ENCODE measurements at regions not wholly inside any gene's neighbourhood (a gene's known extent, or its start where the extent isn't known, plus 50 kb on each side); places are given as distances from the start of the nearest gene placed in this dataset.

DNA sequence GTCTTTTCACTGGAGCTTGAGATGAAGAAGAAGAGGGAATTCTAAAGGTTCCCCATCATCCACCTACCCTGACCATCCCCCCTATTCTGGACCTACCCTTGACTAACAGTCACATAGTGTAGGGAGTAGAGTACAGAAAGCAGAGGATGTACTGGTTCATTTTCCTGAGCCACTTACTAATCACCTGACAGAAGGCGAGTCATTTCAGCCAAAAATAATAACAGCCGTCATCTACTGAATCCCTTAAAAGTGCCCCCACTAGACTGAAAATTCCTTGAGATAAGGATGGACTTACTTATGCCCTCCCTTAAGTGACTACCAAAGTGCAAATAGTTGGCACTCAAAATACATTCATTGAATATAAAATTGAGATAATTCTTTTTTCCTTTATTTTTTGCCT lies 112.2 kb downstream of the FOXD1 start:
- no peaks in the 10 kb centered on the region for H3K27me3 Mint-ChIP-seq (ENCODE audit: unreplicated experiment)
- no peaks in the 10 kb centered on the region for H3K36me3 Mint-ChIP-seq (ENCODE audit: low read depth, unreplicated experiment)
- DNase-seq (ENCODE audit: low spot score), result no peak
- H3K4me3 Mint-ChIP-seq (ENCODE audit: unreplicated experiment), result no peak overlapping the region
- no peaks in the 10 kb centered on the region for H3K9me3 Mint-ChIP-seq (ENCODE audit: unreplicated experiment)
- H3K27ac Mint-ChIP-seq (ENCODE audit: unreplicated experiment), result no peak overlapping the region
- TF ChIP-seq, protein P1, sequence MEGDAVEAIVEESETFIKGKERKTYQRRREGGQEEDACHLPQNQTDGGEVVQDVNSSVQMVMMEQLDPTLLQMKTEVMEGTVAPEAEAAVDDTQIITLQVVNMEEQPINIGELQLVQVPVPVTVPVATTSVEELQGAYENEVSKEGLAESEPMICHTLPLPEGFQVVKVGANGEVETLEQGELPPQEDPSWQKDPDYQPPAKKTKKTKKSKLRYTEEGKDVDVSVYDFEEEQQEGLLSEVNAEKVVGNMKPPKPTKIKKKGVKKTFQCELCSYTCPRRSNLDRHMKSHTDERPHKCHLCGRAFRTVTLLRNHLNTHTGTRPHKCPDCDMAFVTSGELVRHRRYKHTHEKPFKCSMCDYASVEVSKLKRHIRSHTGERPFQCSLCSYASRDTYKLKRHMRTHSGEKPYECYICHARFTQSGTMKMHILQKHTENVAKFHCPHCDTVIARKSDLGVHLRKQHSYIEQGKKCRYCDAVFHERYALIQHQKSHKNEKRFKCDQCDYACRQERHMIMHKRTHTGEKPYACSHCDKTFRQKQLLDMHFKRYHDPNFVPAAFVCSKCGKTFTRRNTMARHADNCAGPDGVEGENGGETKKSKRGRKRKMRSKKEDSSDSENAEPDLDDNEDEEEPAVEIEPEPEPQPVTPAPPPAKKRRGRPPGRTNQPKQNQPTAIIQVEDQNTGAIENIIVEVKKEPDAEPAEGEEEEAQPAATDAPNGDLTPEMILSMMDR (IDR thresholded peaks at IDR 0.05; ENCODE audit: unreplicated experiment), result no peak
- peaks cover 8% of the 10 kb centered on the region for H3K4me1 Mint-ChIP-seq (ENCODE audit: unreplicated experiment)

DNA sequence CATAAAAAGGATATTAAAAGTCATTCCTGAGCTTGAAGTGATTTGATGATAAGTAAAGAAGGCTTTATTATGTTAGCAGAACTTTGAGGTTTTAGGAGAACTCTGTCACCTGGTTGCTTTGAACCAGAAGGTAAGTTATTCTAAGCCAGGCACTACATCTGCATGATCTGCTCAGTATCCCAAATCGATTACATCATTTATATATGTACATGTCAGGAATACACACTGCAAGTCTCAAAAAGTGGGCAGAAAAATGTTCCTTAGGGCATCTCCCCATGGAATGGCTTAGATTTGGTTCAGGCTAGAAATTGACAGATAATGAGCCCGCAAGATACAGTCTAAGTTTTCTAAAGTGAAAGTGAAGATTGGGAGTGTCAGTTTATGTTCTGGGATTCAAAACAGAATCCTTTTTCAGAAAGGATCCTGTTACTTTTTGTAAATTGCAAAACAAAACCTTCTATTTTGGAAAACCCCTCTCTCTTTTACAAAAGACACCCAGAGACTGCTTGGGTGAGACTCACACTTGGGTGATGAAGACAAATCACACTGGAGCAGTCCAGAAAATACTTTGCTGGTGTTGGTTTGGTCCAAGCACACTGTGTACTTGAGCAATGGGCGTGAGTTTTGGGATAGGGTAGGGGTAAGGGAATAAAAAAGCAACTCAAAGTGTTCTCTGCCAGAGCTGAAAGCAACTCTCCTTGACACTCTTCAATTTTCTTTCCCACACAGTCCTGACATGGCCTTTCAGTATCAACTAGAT lies 114.5 kb downstream of the FOXD1 start:
- H3K4me1 Mint-ChIP-seq (ENCODE audit: unreplicated experiment), result peaks cover 8% of the 10 kb centered on the region
- no peaks in the 10 kb centered on the region for H3K9me3 Mint-ChIP-seq (ENCODE audit: unreplicated experiment)
- H3K4me3 Mint-ChIP-seq (ENCODE audit: unreplicated experiment), result no peak overlapping the region
- TF ChIP-seq, protein P1 (IDR thresholded peaks at IDR 0.05; ENCODE audit: unreplicated experiment), result no peak
- H3K27me3 Mint-ChIP-seq (ENCODE audit: unreplicated experiment), result no peaks in the 10 kb centered on the region
- H3K27ac Mint-ChIP-seq (ENCODE audit: unreplicated experiment), result no peak overlapping the region
- H3K36me3 Mint-ChIP-seq (ENCODE audit: low read depth, unreplicated experiment), result no peaks in the 10 kb centered on the region
- no peak for DNase-seq (ENCODE audit: low spot score)

DNA sequence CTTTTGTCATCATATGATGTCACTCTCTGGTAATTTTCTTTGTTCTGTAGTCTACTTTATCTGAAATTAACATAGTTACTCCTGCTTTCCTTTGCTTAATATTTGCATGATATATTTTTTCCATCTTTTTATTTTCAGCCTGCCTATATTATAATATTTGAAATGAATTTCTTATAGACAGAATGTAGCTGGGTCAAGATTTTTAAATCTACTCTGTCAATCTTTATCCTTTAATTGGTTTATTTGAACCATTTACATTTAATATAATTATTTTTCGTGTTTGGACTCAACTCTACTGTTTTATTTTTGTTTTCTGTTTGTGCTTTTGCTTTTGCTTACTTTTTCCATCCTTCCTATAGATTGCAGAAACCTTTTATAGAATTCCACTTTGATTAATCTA lies 118.0 kb downstream of the FOXD1 start:
- no peak for DNase-seq (ENCODE audit: low spot score)
- Mint-ChIP-seq H3K4me3 (ENCODE audit: unreplicated experiment) (no peak overlapping the region), H3K9me3 (ENCODE audit: unreplicated experiment) (no peaks in the 10 kb centered on the region), H3K27me3 (ENCODE audit: unreplicated experiment) (peaks cover 2% of the 10 kb centered on the region), H3K27ac (ENCODE audit: unreplicated experiment) (no peak overlapping the region), H3K36me3 (ENCODE audit: low read depth, unreplicated experiment) (no peaks in the 10 kb centered on the region), H3K4me1 (ENCODE audit: unreplicated experiment) (no peaks in the 10 kb centered on the region)
- TF ChIP-seq, protein P1 (IDR thresholded peaks at IDR 0.05; ENCODE audit: unreplicated experiment), result no peak

DNA sequence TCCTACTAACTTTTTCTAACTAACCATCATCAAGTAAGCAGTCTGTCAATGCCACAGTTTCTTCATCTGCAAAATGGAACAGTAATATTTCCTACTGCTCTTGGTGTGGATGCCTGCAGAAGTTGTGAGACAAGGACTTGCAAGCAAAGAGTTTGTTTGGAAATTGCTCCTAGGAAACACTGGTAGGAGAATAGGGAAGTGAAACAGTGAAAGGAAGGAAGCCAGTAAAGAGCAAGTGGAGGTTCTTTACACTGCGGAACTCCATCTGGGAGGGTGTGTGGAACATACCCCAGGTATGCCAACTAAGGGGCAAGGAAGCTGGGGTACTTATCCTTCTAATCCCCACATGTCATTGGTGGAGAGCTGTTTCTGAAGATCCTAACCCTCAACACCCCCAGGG lies 119.9 kb downstream of the FOXD1 start:
- TF ChIP-seq, protein P1 (IDR thresholded peaks at IDR 0.05; ENCODE audit: unreplicated experiment), result no peak
- H3K9me3 Mint-ChIP-seq (ENCODE audit: unreplicated experiment), result no peaks in the 10 kb centered on the region
- DNase-seq (ENCODE audit: low spot score), result no peak
- peaks cover 2% of the 10 kb centered on the region for H3K27me3 Mint-ChIP-seq (ENCODE audit: unreplicated experiment)
- H3K27ac Mint-ChIP-seq (ENCODE audit: unreplicated experiment), result no peak overlapping the region
- H3K36me3 Mint-ChIP-seq (ENCODE audit: low read depth, unreplicated experiment), result no peaks in the 10 kb centered on the region
- H3K4me1 Mint-ChIP-seq (ENCODE audit: unreplicated experiment), result no peaks in the 10 kb centered on the region
- no peak overlapping the region for H3K4me3 Mint-ChIP-seq (ENCODE audit: unreplicated experiment)

DNA sequence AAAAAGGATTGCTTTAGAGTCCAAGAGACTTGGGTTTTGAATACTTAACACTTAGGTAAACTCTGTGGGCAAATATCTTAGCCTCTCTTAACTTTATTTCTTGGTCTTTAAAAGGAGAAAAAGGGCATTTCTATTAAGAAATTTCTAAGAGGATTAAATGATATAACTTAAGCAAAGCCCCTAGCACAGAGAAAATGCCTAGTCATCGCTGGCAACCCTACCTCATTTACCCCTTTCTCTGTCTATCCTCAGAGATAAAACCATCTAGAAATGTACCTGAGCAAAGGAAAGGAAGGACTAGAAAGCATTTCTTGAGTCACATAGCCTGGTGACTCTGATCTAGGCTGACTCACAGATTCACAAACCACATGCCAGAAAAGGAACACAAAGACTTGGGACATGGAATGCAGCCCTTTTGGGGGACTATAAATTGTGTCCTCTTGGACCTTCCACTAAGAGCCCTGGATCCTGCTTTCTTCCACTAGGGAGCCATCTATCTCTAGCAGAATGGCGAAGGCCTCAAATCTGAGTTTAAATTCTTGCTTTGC lies 120.6 kb downstream of the FOXD1 start:
- Mint-ChIP-seq H3K4me1 (ENCODE audit: unreplicated experiment) (no peaks in the 10 kb centered on the region), H3K9me3 (ENCODE audit: unreplicated experiment) (no peaks in the 10 kb centered on the region), H3K36me3 (ENCODE audit: low read depth, unreplicated experiment) (no peaks in the 10 kb centered on the region), H3K27ac (ENCODE audit: unreplicated experiment) (no peak overlapping the region), H3K27me3 (ENCODE audit: unreplicated experiment) (peaks cover 2% of the 10 kb centered on the region), H3K4me3 (ENCODE audit: unreplicated experiment) (no peak overlapping the region)
- DNase-seq (ENCODE audit: low spot score), result no peak
- TF ChIP-seq, protein P1 (IDR thresholded peaks at IDR 0.05; ENCODE audit: unreplicated experiment), result no peak

All from endothelial cell (in vitro differentiated cells).